IPS-20b (cell line): ENCODE measurements at regions not wholly inside any gene's neighbourhood (a gene's known extent, or its start where the extent isn't known, plus 50 kb on each side); places are given as distances from the start of the nearest gene placed in this dataset.

Experiments
- H3K27ac ChIP-seq: one replicate; pipeline ENCODE4 v1.5.1; 2013; ENCODE audit warnings: low read length
- H3K27me3 ChIP-seq: 2 replicates; pipeline ENCODE4 v1.6.1; 2013; ENCODE audit warnings: mild to moderate bottlenecking, low read length, inconsistent platforms; ENCODE audit not compliant: insufficient read depth
- H3K36me3 ChIP-seq: 2 replicates; pipeline ENCODE4 v1.6.1; 2013; ENCODE audit warnings: low read depth, mild to moderate bottlenecking, inconsistent platforms, low read length, moderate library complexity; ENCODE audit not compliant: insufficient read depth
- H3K4me1 ChIP-seq: 2 replicates; pipeline ENCODE4 v1.6.1; 2013; ENCODE audit warnings: mild to moderate bottlenecking, control low read depth, inconsistent platforms, low read length, moderate library complexity; ENCODE audit not compliant: insufficient read depth
- H3K4me3 ChIP-seq: 2 replicates; pipeline ENCODE4 v1.5.1; 2013; ENCODE audit warnings: mild to moderate bottlenecking, low read length, inconsistent platforms
- H3K9ac ChIP-seq: 2 replicates; pipeline ENCODE4 v1.6.1; 2013; ENCODE audit warnings: low read depth, mild to moderate bottlenecking, inconsistent platforms, low read length, moderate library complexity
- H3K9me3 ChIP-seq: 2 replicates; pipeline ENCODE4 v1.6.1; 2013; ENCODE audit warnings: mild to moderate bottlenecking, low read depth, low read length, inconsistent platforms; ENCODE audit not compliant: insufficient read depth

DNA sequence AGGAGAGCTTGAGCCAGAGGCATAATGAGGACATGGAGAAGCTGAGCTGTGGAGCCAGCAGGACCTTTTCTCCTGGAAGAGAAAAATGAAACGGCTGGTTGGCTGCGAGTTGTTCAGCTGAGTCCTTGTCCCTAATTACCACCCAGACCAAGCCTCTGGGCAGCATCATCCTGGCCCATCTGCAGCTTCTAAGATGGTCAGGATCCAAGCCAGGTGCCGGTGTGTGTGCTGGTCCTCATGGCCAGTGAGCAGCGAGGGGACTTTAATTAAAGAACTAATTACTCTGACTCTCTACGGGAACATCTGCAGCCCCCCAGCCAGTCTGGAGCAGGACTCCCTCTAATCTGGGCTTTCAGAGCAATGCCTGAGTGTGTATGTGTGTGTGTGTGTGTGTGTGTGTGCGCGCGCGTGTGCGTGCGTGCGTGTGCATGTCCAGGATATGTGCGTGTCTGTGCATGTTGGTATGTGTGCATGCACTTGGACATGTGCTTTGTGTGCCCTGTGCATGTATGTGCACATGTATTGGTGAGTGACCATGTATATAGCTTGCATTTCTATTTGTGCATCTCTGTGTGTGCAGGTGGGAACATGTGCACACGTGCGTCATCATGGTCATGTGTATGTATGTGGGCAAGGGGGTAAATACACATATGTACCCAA lies 173.9 kb downstream of the DHX35 start:
- H3K36me3 ChIP-seq: no peaks in the 10 kb centered on the region
- no peak overlapping the region for H3K9ac ChIP-seq
- H3K4me3 ChIP-seq: no peak overlapping the region
- no peaks in the 10 kb centered on the region; the same call in 1 of the 2 replicates for H3K27me3 ChIP-seq
- no peaks in the 10 kb centered on the region for H3K9me3 ChIP-seq
- no peak overlapping the region for H3K27ac ChIP-seq
- H3K4me1 ChIP-seq: peaks cover 4% of the 10 kb centered on the region; the same call in 1 of the 2 replicates

DNA sequence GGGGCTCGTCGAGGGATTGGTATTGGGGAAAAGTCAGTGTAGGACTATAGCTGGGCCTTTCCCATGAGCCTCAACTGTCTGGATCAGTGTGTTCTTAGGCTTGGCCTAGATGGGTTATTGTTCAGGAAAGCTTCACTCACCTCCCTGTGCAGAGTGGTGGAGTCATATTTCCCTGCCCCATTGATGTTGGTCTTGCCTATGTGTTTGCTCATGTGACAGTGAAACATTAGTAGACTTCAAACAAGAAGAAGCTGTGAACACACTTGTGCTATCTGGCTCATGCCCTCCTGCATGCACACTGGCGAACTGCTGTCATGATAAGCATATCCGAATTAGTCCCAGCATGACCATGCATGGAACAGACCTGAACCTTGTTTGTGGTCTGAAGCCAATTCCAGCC lies 171.1 kb downstream of the DHX35 start:
- Histone ChIP-seq H3K27ac (no peak overlapping the region), H3K4me1 (peaks cover 7% of the 10 kb centered on the region; the same call in 1 of the 2 replicates), H3K9ac (no peak overlapping the region), H3K36me3 (no peaks in the 10 kb centered on the region), H3K9me3 (no peaks in the 10 kb centered on the region), H3K27me3 (no peaks in the 10 kb centered on the region), H3K4me3 (no peak overlapping the region)

DNA sequence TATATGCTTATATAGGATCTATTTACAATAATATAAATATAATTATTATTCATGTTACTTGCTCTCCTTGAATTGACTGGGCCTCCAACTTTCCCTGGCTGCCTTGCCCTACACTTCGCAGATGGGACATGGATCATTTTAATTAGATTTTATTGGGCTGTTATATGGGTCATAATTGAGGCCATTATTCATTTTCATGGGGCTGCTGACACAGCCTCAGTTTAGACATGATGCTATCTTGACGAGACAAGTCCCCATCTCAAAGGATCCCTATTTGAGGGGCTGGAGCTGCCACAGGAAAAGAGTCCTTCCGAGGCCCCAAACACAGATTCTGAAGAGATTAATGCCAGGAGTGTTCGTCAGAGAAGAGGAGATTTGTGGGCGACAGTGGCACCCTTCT lies 170.4 kb downstream of the DHX35 start:
- no peaks in the 10 kb centered on the region for H3K9me3 ChIP-seq
- no peak overlapping the region for H3K4me3 ChIP-seq
- no peak overlapping the region for H3K9ac ChIP-seq
- no peak overlapping the region for H3K27ac ChIP-seq
- H3K36me3 ChIP-seq: no peaks in the 10 kb centered on the region
- peaks cover 7% of the 10 kb centered on the region; the same call in 1 of the 2 replicates for H3K4me1 ChIP-seq
- no peaks in the 10 kb centered on the region for H3K27me3 ChIP-seq

DNA sequence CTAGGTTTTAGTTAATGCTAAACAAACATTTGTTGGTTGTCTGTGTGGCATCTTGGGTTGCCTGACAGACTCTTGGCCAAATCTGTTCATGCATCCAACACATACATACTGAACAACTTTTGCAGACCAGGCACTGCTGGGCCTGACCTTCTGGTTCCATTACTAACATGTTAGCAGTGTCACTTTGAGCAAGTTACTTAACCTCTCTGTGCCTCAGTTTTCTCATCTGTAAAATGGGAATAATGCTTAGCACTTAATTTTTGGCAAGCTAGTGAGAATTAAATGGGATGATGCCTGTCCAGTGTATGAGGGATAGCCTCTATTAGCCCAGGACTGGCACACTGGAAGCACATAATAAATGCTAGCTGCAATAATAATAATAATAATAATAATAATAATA lies 169.9 kb downstream of the DHX35 start:
- no peak overlapping the region for H3K27ac ChIP-seq

DNA sequence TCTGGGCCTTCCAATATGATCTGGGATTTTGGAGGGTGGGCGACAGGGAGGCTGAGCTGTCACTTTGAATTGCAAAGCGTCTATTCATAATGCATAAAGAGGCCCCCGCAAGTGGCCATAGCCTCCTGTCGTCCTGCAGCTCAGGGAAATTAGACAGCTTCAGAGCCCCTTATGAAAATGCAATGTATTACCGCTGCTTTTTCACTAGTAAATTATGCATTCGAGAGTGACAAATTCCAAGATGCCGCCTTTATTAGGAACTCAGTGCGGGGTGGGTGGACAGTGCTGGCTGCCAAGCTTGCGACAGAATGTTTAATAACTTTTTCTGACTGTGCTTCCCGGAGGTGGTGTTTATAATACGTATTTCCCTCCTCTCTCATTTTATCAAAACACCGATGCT lies 168.5 kb downstream of the DHX35 start:
- Histone ChIP-seq H3K27ac (no peak overlapping the region), H3K9ac (no peak overlapping the region), H3K4me1 (peaks cover 7% of the 10 kb centered on the region; the same call in 1 of the 2 replicates), H3K36me3 (no peaks in the 10 kb centered on the region), H3K27me3 (no peaks in the 10 kb centered on the region), H3K9me3 (no peaks in the 10 kb centered on the region), H3K4me3 (no peak overlapping the region)

More for the DNA sequence above, 169.9 kb downstream of the DHX35 start:
- Histone ChIP-seq H3K36me3 (no peaks in the 10 kb centered on the region), H3K9me3 (no peaks in the 10 kb centered on the region), H3K9ac (no peak overlapping the region), H3K4me1 (peaks cover 7% of the 10 kb centered on the region; the same call in 1 of the 2 replicates), H3K27me3 (no peaks in the 10 kb centered on the region), H3K4me3 (no peak overlapping the region)

DNA sequence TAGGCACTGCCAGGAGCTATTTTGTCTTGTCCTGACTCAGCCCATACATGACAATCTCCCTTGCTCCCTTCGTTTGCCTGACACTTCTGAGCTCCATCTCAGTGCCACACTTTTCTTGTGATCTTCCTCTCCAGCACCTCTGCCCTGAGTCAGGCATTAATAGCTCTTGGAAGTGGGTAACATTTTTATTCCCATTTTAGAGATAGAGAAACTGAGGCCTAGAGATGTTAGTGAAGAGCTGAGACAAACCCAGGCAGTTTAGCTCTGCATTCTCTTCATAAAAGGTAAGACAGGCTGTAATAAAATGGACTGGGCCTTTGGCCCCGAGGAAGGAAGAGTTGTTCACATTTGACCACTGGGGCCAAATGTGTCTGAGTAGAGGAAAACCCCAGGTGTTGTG lies 167.4 kb downstream of the DHX35 start:
- H3K9me3 ChIP-seq: no peaks in the 10 kb centered on the region
- H3K36me3 ChIP-seq: no peaks in the 10 kb centered on the region
- peaks cover 7% of the 10 kb centered on the region; the same call in 1 of the 2 replicates for H3K4me1 ChIP-seq
- no peak overlapping the region for H3K9ac ChIP-seq
- no peaks in the 10 kb centered on the region for H3K27me3 ChIP-seq
- no peak overlapping the region for H3K27ac ChIP-seq
- no peak overlapping the region for H3K4me3 ChIP-seq

DNA sequence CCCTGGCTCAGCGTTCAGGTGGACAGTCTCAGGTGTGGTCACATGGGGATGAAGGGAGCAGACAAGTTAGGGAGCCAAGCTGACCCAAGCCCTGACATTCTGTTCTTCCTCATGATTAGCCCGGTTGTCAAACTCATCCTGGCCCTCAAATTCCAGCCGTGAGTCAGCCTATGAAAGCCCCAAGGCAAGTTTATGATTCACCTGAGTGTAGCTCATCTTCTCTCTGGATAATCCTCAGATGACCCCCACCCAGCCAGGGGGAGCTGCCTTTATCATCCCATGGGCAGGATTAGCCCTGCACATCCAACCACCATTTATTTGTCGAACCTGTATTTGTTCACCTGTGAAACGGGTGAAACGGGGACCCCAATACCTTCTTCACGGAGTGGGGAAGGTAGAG lies 161.9 kb downstream of the DHX35 start:
- Histone ChIP-seq H3K9ac (no peak overlapping the region), H3K4me1 (peaks cover 22% of the 10 kb centered on the region; the same call in 1 of the 2 replicates), H3K4me3 (no peak overlapping the region), H3K36me3 (no peaks in the 10 kb centered on the region), H3K27me3 (peaks cover 24% of the 10 kb centered on the region), H3K27ac (no peak overlapping the region), H3K9me3 (no peaks in the 10 kb centered on the region)

DNA sequence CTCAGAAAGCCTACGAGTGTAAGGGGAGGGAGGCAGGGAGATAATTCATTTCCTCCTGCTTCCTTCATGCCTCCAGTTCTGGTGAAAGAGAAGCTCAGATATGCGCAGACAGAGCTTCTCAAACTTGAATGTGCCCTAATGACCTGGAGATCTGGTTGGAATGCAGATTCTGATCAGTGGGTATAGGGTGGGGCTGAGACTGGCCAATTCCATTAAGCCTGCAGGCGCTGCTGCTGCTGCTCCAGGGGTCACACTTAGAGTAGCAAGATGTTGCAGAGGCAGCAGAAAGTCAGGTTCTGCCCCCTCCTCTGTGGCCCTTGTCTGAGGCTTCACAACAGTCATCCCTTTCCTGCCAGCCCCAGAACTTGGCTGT lies 161.0 kb downstream of the DHX35 start:
- H3K4me3 ChIP-seq: peak overlapping the region; percentile 24; the same call in 1 of the 2 replicates
- no peak overlapping the region for H3K9ac ChIP-seq
- no peaks in the 10 kb centered on the region for H3K36me3 ChIP-seq
- H3K27me3 ChIP-seq: peaks cover 24% of the 10 kb centered on the region
- H3K4me1 ChIP-seq: peaks cover 22% of the 10 kb centered on the region; the same call in 1 of the 2 replicates
- H3K27ac ChIP-seq: no peak overlapping the region
- no peaks in the 10 kb centered on the region for H3K9me3 ChIP-seq

DNA sequence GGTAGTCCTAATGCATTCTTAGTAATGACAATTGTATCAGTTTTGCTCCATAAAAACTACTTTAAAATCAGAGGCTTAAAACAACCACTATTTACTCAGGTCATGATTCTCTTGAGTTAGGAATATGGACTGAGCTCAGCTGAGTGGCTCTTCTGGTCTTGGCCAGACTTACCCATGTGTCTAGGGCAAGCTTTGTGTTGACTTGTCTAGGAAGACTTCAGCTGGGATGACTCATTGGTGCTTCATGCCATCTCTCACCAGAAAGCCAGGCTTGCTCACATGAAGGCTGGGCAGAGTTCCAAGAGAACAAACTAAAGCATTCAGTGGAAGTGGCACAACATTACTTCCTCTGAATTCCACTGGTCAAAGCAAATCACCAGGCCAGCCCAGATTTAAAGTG lies 155.3 kb downstream of the DHX35 start:
- Histone ChIP-seq H3K27me3 (peaks cover 17% of the 10 kb centered on the region), H3K9me3 (no peaks in the 10 kb centered on the region), H3K36me3 (no peaks in the 10 kb centered on the region), H3K4me3 (no peak overlapping the region), H3K9ac (no peak overlapping the region), H3K4me1 (peaks cover 10% of the 10 kb centered on the region; the same call in 1 of the 2 replicates), H3K27ac (no peak overlapping the region)

DNA sequence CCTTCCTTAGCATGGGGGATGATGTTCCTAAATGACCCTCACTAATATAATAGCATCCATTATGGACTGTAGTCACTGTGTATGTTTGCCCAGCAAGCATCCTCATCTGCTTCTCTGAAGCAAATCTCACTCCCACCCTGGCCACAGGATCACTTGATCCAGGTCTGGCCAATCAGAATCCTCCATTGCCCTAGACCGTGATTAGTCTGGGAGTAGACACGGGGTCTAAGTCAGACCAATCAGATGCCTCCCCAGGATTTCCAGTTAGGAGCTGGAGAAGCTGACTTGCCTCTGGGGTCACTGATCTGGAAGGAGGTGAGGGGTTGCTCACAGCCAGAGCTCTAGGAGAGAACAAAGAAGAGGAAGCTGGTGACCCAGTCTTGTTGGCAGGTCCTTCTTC lies 153.9 kb downstream of the DHX35 start:
- Histone ChIP-seq H3K27ac (no peak overlapping the region), H3K9me3 (no peaks in the 10 kb centered on the region), H3K9ac (no peak overlapping the region), H3K4me1 (peaks cover 3% of the 10 kb centered on the region; the same call in 1 of the 2 replicates), H3K4me3 (no peak overlapping the region; the same call in 1 of the 2 replicates), H3K27me3 (peaks cover 5% of the 10 kb centered on the region), H3K36me3 (no peaks in the 10 kb centered on the region)

DNA sequence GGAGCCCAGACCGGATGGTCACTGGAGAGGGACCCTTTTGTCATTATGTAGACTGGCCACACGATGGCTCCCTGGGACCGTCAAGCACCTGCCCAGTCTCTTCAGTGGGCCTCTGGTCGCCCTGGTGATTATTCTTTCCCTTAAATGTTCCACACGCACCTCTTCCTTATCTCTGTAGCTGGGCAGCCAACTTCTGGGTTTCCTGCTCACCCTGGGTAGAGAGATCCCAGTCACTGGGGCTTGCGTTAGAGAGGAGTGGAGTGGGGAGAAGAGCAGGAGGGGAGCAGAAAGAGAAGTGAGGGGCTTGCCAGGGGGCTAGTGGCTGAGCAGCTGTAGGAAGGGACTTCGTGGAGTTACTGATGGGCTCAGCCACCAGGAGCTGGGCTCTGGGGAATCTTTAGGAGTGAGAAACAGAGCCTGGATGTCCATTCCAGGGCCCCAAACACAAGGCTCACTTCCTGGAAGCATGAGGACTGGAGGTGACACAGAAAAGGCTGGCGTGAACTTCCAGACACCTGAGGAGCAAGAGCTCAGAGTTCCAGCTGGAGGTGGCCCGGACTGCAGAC lies 150.1 kb downstream of the DHX35 start:
- H3K27ac ChIP-seq: no peak overlapping the region

More for the DNA sequence above, 150.1 kb downstream of the DHX35 start:
- Histone ChIP-seq H3K4me1 (peaks cover 11% of the 10 kb centered on the region; the same call in 1 of the 2 replicates), H3K9me3 (no peaks in the 10 kb centered on the region), H3K36me3 (no peaks in the 10 kb centered on the region), H3K27me3 (no peaks in the 10 kb centered on the region), H3K4me3 (no peak overlapping the region), H3K9ac (no peak overlapping the region)
